Ammon's horn (tissue), 1 donor: ENCODE measurements at regions not wholly inside any gene's neighbourhood (a gene's known extent, or its start where the extent isn't known, plus 50 kb on each side); places are given as distances from the start of the nearest gene placed in this dataset.

Source experiments
- DNase-seq: peaks from one replicate; pipeline ENCODE4 v3.0.0-alpha.2; 2016; ENCODE audit warnings: low spot score

DNA sequence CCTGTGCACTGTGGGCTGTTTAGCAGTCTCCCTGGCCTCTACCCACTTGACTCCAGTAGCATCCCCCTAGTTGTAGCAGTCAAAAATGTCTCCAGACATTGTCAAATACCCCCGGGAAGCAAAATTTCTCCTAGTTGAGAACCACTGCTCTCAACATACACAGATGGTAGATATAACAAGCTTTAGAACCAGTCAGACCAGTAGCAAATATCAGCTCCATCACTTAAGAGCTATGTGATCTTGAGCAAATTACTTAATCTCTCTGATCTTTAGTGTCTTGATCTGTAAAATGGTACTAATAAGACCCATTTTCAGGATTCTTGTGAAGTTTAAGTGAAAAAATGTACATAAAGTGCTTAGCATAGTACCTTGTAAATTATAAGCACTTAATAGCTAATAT lies 96.2 kb downstream of the DUSP6 start:
- no peak for DNase-seq

DNA sequence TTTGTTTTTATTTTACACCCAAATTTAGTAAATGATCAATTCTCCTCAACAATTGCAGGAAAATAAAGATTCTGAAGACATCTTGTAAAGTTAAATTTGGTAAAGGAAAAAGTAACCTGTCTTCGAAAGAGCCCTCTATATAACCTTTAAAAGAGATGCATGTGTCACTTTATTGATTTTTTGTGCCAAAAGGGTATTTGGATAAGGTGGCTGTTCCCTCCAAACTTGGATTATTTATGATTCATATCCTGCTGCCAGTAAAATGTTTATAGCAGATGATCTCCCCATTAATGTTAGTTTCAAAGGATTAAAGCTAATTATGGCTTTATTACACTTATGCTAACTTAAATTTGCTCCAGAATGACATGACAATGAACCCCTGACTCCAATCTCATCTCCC lies 98.8 kb downstream of the DUSP6 start:
- no peak for DNase-seq

DNA sequence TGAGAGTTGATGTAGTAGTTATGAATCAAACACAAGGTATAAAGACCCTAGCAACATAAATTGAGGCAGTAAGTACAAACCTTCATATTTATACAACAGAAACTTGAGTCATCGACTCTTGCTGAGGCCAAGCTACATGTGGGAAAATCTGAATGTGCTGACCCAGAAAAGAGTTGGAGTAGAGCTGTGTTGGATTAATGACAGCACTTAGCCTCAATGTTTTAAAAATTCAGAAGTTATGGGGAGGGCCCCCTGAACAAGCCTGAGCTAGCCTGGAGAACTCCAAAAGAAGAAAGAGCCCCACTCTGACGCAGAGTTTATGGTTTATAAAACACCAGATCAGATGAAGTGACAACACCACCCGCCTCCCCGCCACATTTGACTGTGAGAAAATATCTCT lies 100.0 kb downstream of the DUSP6 start:
- no peak for DNase-seq

DNA sequence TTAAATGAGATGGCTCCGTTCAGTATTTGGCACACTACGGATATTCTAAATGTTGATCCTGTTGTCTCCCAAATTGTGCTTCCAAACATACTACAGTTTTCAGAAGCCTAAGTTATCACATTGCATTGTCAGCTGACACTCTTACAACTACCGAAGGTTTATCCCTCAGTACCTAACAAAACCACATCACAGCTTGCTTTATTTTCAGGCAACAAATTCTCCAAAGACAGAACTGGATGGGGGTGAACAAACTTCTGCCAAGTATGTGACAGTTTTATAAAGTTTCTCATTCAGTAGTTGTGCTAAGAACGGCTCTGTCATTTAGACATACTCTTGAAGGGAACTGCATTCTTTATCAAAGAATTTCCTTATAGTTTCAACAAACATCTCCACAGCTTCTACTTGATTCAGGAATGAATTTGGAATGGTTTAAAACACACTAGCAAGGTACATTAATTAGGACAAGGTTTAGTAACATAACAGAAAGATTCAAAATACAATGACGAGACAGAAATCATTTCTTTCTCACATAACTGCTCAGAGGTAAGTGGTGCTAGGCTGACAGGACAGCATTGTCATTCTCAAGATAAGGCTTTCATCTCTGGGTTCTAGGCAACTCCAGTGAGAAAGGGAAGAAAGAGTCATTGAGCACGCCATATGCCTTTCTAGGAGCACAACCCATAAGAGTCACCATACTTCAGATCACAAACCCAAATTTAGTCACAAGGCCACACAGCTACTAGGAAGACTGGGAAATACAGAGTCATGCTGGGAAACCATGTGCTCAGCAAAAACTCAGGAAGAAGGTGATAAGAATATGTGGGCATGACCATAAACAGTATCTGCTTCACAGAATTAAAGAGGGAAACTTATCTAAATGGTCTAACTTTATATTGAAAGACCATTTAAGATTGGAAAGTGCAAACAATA lies 100.7 kb downstream of the DUSP6 start:
- DNase-seq: no peak

DNA sequence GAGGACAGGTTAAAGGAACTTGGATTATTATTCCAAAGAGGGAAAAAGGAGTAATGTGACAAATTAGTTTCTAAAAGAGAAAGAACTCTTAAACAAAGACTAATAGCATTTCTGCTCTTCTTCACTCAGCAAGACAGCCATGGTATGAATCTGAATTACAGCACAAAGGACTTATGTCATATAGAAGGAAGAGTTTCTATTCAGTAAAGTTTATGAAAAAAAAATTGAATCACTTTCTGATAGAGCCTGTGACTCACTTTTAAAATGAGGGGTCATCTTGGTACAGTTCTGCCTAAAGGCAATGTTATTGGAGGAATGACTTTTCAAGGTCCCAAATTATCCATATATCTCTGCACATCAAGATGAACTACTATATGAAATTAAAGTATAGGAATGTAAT lies 101.7 kb downstream of the DUSP6 start:
- DNase-seq: no peak

DNA sequence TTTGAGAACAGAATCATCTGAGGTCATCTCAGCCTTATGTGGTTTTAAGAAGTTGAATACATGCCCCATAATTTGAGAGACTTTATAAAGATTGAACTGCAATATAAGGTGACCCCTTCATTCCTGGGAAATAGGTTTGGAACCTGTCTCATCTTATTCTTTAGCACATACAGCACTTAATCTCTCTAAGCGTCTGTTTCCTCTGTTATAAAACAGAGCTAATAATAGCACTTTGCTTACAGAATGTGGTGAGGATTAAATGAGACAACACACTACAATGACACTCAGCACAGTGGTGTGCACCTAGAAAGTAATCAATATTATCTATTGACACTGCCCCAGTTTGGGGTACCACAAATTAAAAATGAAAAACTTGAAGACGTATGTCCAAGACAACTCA lies 102.1 kb downstream of the DUSP6 start:
- no peak for DNase-seq

DNA sequence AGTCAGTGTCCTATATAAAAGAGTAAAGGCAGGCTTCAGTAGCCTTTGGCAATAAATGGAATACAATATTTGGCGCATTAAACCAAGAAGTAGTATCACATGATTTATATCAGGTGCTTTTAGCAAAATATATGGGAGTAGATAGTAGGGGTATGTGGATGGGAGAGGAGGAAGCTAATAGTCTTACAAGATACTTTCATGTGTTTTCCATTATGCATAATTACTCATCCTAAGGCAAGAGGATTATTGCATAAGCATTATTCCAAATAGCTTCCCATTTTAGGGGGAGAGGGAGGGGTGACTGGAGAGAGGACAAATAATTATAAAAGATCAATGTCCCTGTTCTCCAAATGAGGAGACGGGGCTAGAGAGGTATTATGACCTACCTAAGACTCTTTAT lies 104.3 kb downstream of the DUSP6 start:
- DNase-seq: no peak

DNA sequence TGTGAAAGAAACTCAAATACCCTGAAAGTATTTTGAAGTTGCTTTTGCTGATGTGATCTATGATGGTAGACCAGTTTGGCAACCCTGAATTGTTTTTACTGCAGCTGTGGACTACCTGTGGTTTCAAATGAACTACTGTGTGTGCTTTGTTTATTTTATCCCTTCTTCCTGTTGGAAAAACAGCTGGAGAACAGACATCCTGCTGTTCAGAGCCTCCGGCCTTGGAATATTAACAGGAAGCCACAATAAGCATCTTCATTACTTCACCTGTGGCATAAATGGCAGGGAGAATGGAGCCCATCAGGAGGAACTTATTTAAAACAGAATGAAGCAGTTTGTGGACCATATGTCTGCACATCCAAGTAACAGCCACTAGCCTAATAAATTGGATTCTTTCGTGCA lies 104.8 kb downstream of the DUSP6 start:
- no peak for DNase-seq

DNA sequence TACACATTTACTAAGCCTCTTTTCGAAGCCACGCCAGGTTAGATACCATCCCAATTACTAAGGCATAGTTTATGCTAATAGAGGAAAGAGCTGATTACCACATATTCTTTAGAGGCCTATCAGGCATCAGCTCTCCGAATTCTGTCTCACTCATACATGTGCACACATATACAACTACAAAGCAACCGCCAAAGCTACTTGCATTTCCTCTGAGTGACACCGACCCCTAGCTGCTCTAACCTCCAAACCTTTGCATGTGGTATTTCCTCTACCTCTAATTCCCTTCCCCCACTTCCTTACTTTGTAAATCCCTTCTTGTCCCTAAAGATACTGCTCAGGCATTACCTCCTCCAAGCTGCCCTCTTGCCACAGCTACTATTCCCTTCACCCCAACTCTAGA lies 107.2 kb downstream of the DUSP6 start:
- no peak for DNase-seq

DNA sequence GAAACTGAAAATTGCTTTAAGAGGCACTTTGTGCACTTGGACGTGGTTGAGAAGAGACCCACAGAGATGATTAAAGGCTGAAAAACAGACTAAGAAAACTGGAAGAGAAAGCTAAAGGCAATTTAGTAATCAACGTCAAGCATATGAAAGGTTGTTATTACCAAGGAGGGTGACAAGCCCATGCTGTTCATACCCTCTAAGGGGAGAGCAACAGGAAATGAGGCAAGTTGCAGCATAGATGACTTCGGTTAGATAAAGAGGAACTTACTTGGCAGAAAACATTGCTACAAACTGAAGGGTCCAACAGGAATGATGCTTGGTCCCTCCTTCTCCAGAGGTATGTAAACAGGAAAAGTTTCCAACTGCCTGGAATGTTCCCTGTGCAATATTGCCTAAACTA lies 107.8 kb downstream of the DUSP6 start:
- no peak for DNase-seq

DNA sequence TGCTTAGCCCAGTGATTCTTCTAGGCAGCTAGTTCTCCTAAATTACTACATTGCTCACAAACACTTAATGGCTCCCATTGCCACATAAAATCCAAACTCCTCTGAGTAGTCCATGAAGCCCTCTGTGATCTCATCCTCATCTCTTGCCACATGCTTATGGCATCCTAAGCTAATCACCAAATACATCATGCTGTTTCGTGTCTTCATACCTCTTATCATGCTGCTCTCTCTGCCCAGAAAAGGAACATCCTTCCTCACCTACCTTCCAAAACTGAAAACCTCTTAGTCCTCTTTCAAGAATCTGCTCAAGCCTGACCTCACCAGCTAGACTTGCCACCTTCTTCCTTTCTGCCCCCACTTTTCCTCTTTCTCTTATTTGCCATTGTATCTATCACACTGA lies 108.5 kb downstream of the DUSP6 start:
- no peak for DNase-seq

DNA sequence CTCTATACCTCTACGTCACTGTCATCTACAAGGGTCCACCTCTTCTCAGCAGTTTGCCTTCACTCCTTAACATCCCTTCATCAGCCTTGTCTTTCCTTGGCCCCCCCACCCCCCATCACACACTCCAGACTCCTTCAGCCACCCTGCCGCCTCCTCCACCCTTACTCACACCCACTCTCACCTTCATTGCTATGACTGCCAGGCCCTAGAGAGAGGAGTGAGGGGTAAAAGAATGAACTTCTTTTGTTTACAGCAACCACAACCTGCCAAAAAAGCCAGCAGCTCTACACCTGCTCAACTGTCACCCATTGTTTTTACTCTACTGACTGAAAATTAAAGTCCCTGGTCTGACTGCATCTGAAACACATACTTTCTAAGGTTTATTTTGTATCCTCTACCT lies 112.8 kb downstream of the DUSP6 start:
- no peak for DNase-seq

DNA sequence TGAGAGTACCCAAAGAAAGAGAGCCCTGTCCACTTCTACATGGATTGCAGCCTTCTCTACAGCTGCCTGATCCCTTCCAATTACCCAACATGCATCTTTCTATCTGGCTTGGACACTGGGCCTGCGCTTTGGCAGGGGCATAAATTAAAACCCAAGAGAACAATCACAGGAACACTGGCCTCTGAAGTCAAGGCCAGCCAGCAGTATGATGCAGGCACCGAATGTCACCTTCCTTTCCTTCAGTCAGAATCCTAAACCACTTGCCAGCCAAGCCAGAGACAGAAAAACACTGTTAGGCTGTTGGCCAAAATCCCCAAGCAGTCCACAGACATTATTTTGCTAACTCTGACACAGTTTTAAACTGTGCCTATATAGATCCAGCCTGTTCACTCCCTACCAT lies 113.7 kb downstream of the DUSP6 start:
- peak; percentile 14 for DNase-seq

DNA sequence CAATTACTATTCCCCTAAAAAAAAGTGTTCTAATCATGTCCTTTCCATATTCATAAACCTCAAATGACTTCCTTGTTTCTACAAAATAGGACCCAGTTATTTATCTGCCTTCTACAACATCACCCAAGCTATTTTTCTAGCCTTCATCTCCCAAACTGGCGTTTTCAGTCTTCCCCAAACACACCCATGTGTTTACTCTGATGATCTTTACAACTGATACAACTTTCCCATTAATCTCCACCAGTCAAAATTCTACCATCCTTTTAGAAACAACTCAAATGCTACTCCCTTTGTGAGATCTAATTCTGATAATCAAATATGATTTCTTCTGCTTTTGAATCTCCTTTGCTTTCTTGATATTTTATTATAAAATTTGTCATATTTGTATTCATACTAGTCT lies 114.5 kb downstream of the DUSP6 start:
- DNase-seq: no peak

DNA sequence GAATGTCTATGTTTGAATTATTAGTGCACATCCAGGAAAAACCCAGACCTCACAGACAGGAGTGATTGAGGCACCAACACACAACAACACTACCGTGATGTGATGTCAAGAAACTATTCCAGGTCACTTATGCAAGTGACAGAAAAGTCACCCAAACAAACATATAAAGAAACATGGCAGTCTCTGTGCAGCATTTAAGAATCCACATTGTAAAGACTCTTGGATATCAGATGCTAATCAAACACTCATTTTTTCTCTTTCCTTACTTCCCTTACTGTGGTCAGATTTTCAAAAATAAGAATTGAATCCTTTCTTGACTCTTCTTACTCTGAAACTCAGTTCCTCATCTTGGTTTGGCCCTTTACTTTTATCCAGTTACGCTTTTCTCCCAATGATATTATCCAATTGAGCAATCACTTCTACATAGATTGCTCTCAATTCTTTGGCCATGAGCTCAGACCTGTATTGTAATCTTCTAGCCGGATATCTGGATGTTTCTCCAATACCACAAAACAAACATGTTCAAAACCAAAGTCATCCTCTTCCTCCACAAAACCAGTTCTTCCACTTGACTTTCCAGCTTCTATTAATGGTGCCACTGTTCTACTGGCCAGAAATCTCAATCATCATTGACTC lies 115.4 kb downstream of the DUSP6 start:
- DNase-seq: no peak

DNA sequence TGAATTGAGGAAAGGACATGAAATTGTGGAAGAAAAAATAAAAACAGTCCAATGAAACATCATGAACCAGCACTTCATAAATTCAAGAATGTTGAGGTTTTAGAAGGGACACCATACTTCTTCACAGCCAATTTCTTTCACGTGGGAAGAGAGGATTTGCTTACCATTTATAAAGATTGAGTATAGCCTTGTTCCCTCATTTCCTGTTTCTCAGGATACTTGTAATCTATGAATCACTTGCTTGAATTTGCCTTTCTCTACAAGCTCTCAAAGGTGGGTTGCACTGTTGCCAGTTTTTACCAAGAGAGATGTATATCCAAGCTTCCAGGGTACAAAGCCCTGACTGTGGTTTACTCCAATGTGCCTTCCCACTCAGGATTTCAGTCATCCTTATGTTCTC lies 116.1 kb downstream of the DUSP6 start:
- no peak for DNase-seq

DNA sequence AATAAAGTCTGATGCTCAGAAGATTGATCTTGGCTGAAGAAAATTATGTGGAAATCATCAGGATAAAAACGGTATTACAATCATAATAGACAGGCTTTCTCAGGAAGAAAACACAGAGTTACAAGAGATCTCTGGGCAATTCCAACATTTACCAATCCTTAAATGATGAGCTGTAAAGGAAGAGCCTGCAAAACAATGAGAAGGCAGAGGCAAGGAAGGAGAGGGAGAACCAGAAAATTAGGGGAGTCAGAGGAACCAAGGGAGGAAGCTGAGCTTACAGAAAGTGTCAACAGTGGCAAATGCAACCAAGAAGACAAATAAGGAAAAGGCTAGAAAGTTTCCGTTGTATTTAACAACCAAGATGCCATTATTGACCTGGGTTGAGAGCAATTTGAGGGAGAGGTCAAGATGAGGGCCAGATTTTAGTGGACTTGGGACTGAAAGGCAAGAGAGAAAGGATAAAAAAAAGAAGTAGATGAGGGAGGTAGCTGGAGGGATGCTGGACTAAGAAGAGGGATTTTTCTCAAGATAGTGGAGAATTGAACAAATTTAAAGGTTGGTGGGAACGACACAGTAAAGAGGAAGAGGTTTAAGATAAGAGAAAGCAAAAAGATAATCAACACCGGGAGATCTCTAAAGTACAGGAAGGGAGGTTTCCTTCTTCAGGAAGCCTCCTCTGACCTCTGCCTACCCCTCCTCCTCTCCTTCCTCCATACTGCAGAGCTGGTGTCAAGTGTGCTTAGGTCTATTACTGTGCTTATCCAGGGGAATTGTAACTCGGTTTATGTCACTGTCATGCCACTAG lies 116.9 kb downstream of the DUSP6 start:
- DNase-seq: no peak

DNA sequence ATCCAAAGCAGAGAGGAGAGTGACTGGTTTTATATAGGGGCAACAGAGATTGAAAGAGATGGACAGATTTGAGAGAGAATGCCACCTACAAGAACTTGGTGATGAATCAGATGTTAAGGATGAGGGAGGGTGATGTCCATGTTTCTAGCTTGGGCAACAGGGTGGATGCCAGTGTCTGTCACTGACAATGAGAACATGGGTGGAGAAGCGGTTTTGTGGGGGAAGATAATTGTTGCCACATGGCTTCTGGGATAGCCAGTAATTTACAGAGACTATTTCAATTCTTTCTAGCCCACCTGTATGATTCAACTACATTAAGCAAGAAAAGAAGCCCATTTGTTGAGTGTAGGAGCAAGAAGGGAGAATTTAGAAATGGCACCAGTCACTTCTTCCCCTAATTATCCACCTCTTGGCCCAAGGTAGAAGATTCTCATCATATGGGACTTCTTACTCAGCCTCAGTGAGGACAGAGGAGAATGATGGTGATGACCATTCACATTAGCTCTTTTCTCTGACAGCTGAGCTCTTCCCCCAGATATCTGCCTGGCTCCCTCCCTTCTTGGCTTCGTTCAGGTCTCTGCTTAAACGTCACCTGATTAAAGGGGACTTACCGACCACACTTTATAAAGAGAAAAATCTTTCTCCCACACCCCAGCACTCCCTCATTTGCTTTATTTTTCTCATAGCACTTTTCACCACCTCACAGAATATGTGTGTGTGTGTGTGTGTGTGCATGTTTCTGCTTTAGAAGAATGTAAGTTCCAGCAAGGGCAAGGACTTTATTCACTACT lies 117.8 kb downstream of the DUSP6 start:
- no peak for DNase-seq

DNA sequence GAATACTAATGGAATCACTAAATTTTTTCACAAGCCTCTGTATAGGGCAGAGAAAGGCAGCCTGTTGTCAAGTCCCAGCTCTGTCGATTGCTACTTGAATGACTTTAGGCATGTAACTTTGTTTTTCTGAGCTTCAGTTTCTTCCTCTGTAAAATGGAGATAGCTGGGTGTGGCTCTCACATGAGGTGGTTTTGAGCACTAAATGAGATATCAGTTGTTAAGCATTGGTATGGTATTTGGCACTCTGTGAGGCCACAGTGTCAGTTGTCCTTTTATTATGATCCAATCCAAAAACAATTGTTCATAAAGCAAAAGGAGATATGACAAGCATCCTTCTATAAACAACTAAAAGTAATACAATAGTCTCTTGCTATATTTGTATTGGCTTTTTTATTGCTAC lies 120.6 kb downstream of the DUSP6 start:
- DNase-seq: no peak

DNA sequence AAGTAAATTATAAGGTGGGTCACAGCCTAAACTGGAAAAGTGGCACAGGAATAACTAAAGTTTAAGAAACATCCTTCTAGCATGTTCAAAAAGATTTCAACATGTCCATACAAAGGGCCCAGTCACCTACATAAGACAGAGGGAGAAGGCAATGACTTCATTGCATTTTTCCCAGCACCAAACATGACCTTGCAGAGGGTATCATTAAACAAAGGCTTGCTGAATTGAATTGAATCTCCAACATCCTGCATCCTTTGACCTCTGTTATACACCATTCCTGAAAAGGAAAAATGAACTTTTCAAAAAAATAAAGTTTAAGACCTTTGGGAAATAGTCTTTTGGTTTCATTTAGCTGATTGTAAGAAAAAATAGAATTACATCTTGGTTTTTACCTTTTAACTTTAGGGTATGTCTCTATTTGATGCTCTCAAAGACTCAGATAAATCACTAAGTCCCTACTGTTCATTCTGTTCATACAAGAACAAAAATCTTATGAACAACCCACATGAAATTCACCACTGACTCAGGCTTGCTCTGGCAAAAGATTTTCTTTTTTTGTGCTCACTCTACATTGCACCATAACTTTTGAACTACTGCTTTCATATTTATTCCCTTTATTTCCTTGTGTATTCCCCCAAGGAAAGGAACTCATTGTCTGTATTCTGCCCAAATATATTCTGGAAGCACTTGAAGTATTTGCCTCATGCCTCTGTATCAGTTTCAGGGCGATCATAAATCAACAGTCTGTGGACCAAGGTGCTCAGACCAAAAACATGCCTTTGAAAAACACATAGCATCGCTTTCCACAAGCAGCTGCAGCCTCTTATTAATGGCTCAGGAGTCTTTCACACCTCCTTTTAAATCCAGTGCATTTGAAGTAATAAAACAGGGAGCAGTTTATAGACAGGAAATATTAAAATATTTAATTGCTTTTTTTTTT lies 121.7 kb downstream of the DUSP6 start:
- DNase-seq: no peak

DNA sequence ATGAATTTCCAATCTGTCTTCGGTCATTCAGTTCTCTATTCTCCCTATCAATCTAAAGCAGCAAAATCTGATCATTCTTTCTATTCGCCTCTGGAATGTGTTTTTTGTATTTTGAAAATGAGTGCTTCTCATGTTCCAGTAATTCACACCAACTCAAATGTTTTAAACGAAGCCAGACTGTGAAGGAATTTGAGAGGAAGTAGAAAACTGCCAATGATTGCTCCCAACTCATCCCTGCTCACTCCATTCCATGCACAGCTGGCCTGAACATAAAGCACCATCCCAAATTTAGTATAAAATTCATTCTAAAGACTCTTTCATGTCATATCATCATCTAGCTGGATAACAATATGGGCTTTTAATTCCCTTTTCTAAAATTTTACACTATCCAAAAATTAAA lies 123.8 kb downstream of the DUSP6 start:
- DNase-seq: no peak
